ENCODE measurements at regions not wholly inside any gene's neighbourhood (a gene's known extent, or its start where the extent isn't known, plus 50 kb on each side); places are given as distances from the start of the nearest gene placed in this dataset.

DNA sequence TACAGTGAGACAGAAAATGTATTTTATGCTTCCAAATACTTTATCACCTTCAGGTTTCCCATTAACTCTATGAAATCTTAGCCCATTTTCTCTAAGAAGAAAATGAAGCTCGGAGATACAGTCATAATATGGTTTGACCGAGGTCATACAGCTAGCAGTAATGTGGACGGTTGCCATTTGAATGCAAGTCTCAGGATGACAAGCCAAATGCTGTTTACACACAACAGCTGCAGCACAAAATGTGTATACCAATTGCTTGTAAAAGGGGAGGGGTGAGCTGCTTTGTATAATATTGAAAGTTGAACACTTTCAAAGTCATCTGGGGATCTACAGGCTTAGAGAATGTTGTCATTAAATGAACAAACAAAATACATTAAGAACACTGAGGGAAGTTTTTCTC is 93.8 kb upstream of the FSIP2 start:
- H4K8ac ChIP-seq (ENCODE audit: low read depth in 2 of 2, low read length in 2 of 2) = no peak overlapping the region
- no peaks in the 10 kb centered on the region for H3K27me3 ChIP-seq (ENCODE audit: control insufficient read depth, insufficient read depth, low read length)
- H2BK20ac ChIP-seq (ENCODE audit: low read depth, low read length) = no peak overlapping the region
- H4K91ac ChIP-seq (ENCODE audit: insufficient read depth, low read depth, low read length) = no peak overlapping the region
- dilution Hi-C loops (cut with HindIII; ENCODE audit: low sequenced_read_pairs, unreplicated experiment) (no loop called here), intact Hi-C loops (cut with micrococcal nuclease) (no loop called here), in situ Hi-C loops (cut with MboI; ENCODE audit: low sequenced_read_pairs) (no loop called here)
- no peak overlapping the region for H4K5ac ChIP-seq (ENCODE audit: low read depth, low read length)
- no peak overlapping the region for H3K18ac ChIP-seq (ENCODE audit: low read depth, low read length)
- no peak overlapping the region for H3K56ac ChIP-seq (ENCODE audit: extremely low read depth, insufficient read depth, low read length)
- H2BK15ac ChIP-seq (ENCODE audit: low read depth, low read length) = no peak overlapping the region
- no peaks in the 10 kb centered on the region for H3K79me1 ChIP-seq (ENCODE audit: low read depth in 1 of 2, low read length in 2 of 2)
- no CpG with 5 or more reads among the region's 3 CpGs for WGBS, 2 experiments (ENCODE audit: extremely low coverage in 2 of 2, insufficient read length in 1 of 2)
- BruUV-seq (replicated peaks) = no TSS peak
- ATAC-seq (ENCODE audit: low read depth) (no peak), DNase-seq (no peak)
- H3K9ac ChIP-seq (ENCODE audit: low read depth, low read length) = no peak overlapping the region
- no peaks in the 10 kb centered on the region for H3K36me3 ChIP-seq (ENCODE audit: control insufficient read depth, insufficient read depth, low read length)
- no peaks in the 10 kb centered on the region for H3K4me1 ChIP-seq (ENCODE audit: control insufficient read depth, insufficient read depth, low read length)
- no peak overlapping the region for H2BK120ac ChIP-seq (ENCODE audit: low read depth, low read length)
- no peak overlapping the region for H3K4me3 ChIP-seq (ENCODE audit: insufficient read depth, low read depth, low read length)
- no peak overlapping the region for H2AFZ ChIP-seq (replicated peaks; ENCODE audit: low read length, poor library complexity)
- H2BK5ac ChIP-seq (ENCODE audit: low read depth, low read length, poor library complexity, severe bottlenecking) = no peak overlapping the region
- no peak overlapping the region for H3K23ac ChIP-seq (ENCODE audit: low read depth, low read length)
- ChIA-PET CTCF (no interaction called here), POLR2A (ENCODE audit: unreplicated experiment) (no interaction called here)
- H3K9me1 ChIP-seq (ENCODE audit: insufficient read depth, low read length) = no peaks in the 10 kb centered on the region
- no peak overlapping the region for H3K27ac ChIP-seq (ENCODE audit: insufficient read depth, low read length)
- no peak overlapping the region for H2AK5ac ChIP-seq (ENCODE audit: low read depth, low read length)
- H3K9me3 ChIP-seq (ENCODE audit: control insufficient read depth, insufficient read depth, low read length) = peaks cover 1% of the 10 kb centered on the region; the same call in 1 of the 2 replicates
- TF ChIP-seq RFX5 (IDR thresholded peaks at IDR 0.05; ENCODE audit: low read depth, low read length) (no peak), CEBPB (IDR thresholded peaks at IDR 0.05; ENCODE audit: low read depth, low read length) (no peak), FOS (IDR thresholded peaks at IDR 0.05; ENCODE audit: low read depth, low read length) (no peak)
- H3K4ac ChIP-seq (ENCODE audit: low read depth, low read length) = no peak overlapping the region
- no peaks in the 10 kb centered on the region for H4K20me1 ChIP-seq (ENCODE audit: insufficient read depth, low read length)
- no peak overlapping the region for H3K4me2 ChIP-seq (ENCODE audit: low read depth, low read length)
- no peak overlapping the region for H2AK9ac ChIP-seq (replicated peaks; ENCODE audit: low read depth, low read length, poor library complexity)
- no peak overlapping the region for H3K14ac ChIP-seq (replicated peaks; ENCODE audit: low read depth, low read length)

Measured in IMR-90 (cell line).